Heart left ventricle (tissue), 16 donors: ENCODE measurements at regions not wholly inside any gene's neighbourhood (a gene's known extent, or its start where the extent isn't known, plus 50 kb on each side); places are given as distances from the start of the nearest gene placed in this dataset.
A peak's percentile ranks its signal among the peaks of the same experiment; 100 is the strongest.

Experiments
- ATAC-seq, 4 donors: fragments of 200-7000 bp; cut with Tn5 transposase; one replicate each; pipeline ENCODE4 v1.9.1; 2020 to 2022; ENCODE audit warnings: moderate library complexity in 4 of 4, mild to moderate bottlenecking in 3 of 4, moderate number of reproducible peaks in 1 of 4
- DNase-seq, 5 donors: peaks; one replicate each; pipeline ENCODE4 v3.0.0-alpha.2; 2020
- H3K27ac ChIP-seq, 12 donors: fragments of 200-600 bp; sonication (generic) in 4 of 12; one replicate each; pipeline versions ENCODE4 v1.5.0 to v1.8.0; 2016 to 2022; ENCODE audit warnings: mild to moderate bottlenecking in 2 of 12
- H3K27me3 ChIP-seq, 9 donors: fragments of 200-600 bp; sonication (generic) in 2 of 9; one replicate each; pipeline versions ENCODE4 v1.5.1 to v1.8.0; 2016 to 2022; ENCODE audit warnings: mild to moderate bottlenecking in 3 of 9
- H3K36me3 ChIP-seq, 9 donors: fragments of 200-600 bp; sonication (generic) in 2 of 9; one replicate each; pipeline versions ENCODE4 v1.5.0 to v1.8.0; 2018 to 2022; ENCODE audit warnings: mild to moderate bottlenecking in 2 of 9
- H3K4me1 ChIP-seq, 12 donors: fragments of 200-600 bp; sonication (generic) in 4 of 12; one replicate each; pipeline versions ENCODE4 v1.5.0 to v1.8.0; 2016 to 2022; ENCODE audit warnings: mild to moderate bottlenecking in 3 of 12
- H3K4me3 ChIP-seq, 12 donors: fragments of 200-600 bp; sonication (generic) in 4 of 12; one replicate each; pipeline versions ENCODE4 v1.5.0 to v1.8.0; 2017 to 2022; ENCODE audit warnings: mild to moderate bottlenecking in 9 of 12, moderate library complexity in 4 of 12
- H3K9me3 ChIP-seq, 12 donors: fragments of 200-600 bp; sonication (generic) in 4 of 12; one replicate each; pipeline versions ENCODE4 v1.5.0 to v1.8.0; 2016 to 2022; ENCODE audit warnings: mild to moderate bottlenecking in 1 of 12
- CTCF ChIP-seq, 12 donors: fragments of 200-600 bp; sonication (generic) in 4 of 12; IDR thresholded peaks; one replicate each; pipeline versions ENCODE4 v1.5.0 to v1.8.0; 2018 to 2022; ENCODE audit warnings: antibody characterized with exemption in 12 of 12, mild to moderate bottlenecking in 5 of 12
- POLR2A ChIP-seq, 2 donors: fragments of 450-650 bp; IDR thresholded peaks; one replicate each; pipeline ENCODE4 v1.6.1; 2017; ENCODE audit warnings: antibody characterized with exemption in 2 of 2, mild to moderate bottlenecking in 2 of 2, moderate library complexity in 2 of 2
- WGBS, 4 donors: extraction: QIAGEN DNeasy Blood & Tissue Kit in 2 of 4; methylation state at CpG; one replicate each; pipeline versions ENCODE4 v1.1.5 to v1.1.7; 2013 to 2018; 5-methylcytosine and 5-hydroxymethylcytosine counted together
- intact Hi-C, 10 donors: fragments of 100-400 bp; cut with DNase I; formaldehyde crosslinking; loops; one replicate each; pipeline versions ENCODE4 v1.11.1 to v1.14.2; 2022
- donor health status: ischemic (EF 13 %, LVEDD 7.1; RV severe dilation, severe dysfunction).
- donor health status: healthy with polysubstance abuse.
- donor health status: DM: no; HTN: yes; CAD: no.
- donor health status: DM: no; HTN: no; CAD: no.
- donor health status: ischemic (EF 25% LVEDD 6.9; RV normal size, moderate dysfunction).
- donor health status: ischemic (EF 25% LVEDD 5.7; RV mildly dilated, moderate dysfunction).
- donor health status: healthy.
- donor health status: DM: yes; HTN: yes; CAD: no.
- donor health status: ischemic (EF 35%, LVEDD 5.7; RV mildly dilated, moderate dysfunction).
- donor health status: nonischemic (EF 11% LVEDD 7.7; RV severe dilation, severe dysfunction).
- donor health status: DM: yes; HTN: yes; CAD: no.
- donor health status: PGD.
- donor health status: ischemic (EF 29% LVEDD 5.4; RV normal size, mild dysfunction).
- donor health status: nonischemic (EF 23%, LVEDD 6.1; RV moderate dilation, normal function).

DNA sequence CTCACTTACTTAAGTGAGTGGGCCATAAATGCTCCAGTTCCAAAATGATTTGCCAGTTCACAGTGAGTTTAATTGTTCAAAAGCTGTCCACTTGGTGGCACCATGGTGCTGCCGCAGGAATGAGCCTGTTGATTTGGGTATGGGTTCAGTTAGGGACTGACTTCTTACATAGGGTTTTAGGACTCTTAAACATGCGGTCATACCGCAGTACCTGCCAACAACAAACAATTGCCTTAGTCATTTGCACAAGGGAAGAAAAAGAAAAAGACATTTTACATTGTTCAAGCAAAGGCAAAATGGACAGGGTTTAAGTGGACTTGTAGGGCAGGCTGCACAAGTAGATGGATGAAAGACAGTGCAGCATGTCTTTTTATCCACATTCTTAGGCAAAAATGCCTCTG, 80.0 kb upstream of the DBX2 start:
- peak in 3 of 5 donors; percentile 28 to 40 (median 34) for DNase-seq
- Histone ChIP-seq H3K27me3 (no peaks in the 10 kb centered on the region), H3K4me3 (no peak overlapping the region), H3K4me1 (peaks cover 0 to 5% (median 0%) of the 10 kb centered on the region in 12 donors), H3K9me3 (no peaks in the 10 kb centered on the region), H3K27ac (no peak overlapping the region), H3K36me3 (no peaks in the 10 kb centered on the region)
- intact Hi-C loops: no loop called here
- peak in 3 of 4 donors; percentile 42 to 79 (median 76) for ATAC-seq
- WGBS, 4 donors: 4 to 13% (median 4%) methylated on average over 3 of the region's 3 CpGs
- TF ChIP-seq CTCF (IDR thresholded peaks at IDR 0.05) (peak; percentile 41 to 74 (median 60)), POLR2A (IDR thresholded peaks at IDR 0.05) (no peak)

DNA sequence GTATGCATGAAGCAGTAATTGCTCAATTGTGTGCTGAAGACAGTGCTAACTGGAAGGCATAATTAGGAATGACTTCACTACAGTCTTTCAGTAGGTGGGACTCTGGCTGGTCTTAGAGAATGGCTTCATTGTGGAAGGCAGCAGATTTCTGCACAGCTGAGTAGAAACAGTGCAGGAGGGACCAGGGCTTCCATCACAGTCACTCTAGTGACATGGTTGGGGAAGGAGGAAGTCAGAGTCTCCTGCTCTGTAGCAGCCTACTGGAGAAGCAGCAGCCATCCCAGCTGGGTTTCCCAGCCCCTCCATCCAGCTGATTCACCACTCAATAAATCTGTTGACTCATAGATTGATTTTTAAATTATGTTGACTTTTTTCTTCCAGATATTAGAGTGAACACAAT, 80.6 kb upstream of the DBX2 start:
- no peak overlapping the region for H3K27ac ChIP-seq
- TF ChIP-seq CTCF (IDR thresholded peaks at IDR 0.05): no peak
- TF ChIP-seq POLR2A (IDR thresholded peaks at IDR 0.05): no peak
- H3K4me3 ChIP-seq: no peak overlapping the region
- H3K36me3 ChIP-seq: no peaks in the 10 kb centered on the region
- H3K9me3 ChIP-seq: no peaks in the 10 kb centered on the region
- no peaks in the 10 kb centered on the region for H3K27me3 ChIP-seq
- peaks cover 0 to 5% (median 0%) of the 10 kb centered on the region in 12 donors for H3K4me1 ChIP-seq
- DNase-seq (no peak), ATAC-seq (no peak)
- intact Hi-C loops: no loop called here

- 39 to 49% (median 44%) methylated on average over 2 of the region's 2 CpGs for WGBS, 4 donors
- Histone ChIP-seq H3K27ac (no peak overlapping the region), H3K27me3 (no peaks in the 10 kb centered on the region), H3K9me3 (peaks cover 0 to under 1% (median 0%) of the 10 kb centered on the region in 12 donors), H3K4me3 (no peak overlapping the region), H3K36me3 (no peaks in the 10 kb centered on the region), H3K4me1 (no peaks in the 10 kb centered on the region)
- intact Hi-C loops: no loop called here
- no peak for DNase-seq
- TF ChIP-seq CTCF (IDR thresholded peaks at IDR 0.05): no peak
- no peak for TF ChIP-seq POLR2A (IDR thresholded peaks at IDR 0.05)
- ATAC-seq: no peak
These were observed 77.3 kb upstream of the ANO6 start for GRCh38 chr12:45138609-45139008.

DNA sequence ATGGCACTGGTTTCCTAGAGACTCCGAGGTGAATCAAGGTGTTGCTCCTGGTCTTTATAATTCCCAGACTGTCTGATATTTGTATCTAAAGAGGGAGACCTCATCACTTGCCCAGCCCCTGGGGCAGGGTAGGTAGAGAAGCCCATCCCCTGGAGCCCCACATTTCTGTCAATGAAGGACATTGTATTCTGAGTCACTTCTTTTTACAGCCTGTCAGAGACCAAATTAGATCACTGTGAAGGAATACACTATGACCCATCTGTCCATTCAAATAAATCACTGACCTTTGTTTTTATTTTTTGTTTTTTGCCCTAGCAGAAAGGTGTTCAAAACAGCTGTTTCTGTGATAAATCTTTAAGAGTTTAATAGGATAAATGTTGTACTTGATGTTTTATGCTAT, 67.9 kb upstream of the ANO6 start:
- DNase-seq (no peak), ATAC-seq (peak in 1 of 4 donors; percentile 50)
- 67 to 73% (median 71%) methylated on average over 1 of the region's 1 CpG for WGBS, 4 donors
- TF ChIP-seq CTCF (IDR thresholded peaks at IDR 0.05) (no peak), POLR2A (IDR thresholded peaks at IDR 0.05) (no peak)
- no peaks in the 10 kb centered on the region for H3K27me3 ChIP-seq
- H3K36me3 ChIP-seq: no peaks in the 10 kb centered on the region
- intact Hi-C loops: no loop called here
- H3K27ac ChIP-seq: no peak overlapping the region
- H3K9me3 ChIP-seq: peaks cover 0 to 15% (median 0%) of the 10 kb centered on the region in 12 donors
- no peaks in the 10 kb centered on the region for H3K4me1 ChIP-seq
- no peak overlapping the region for H3K4me3 ChIP-seq
